GM18526 (cell line): ENCODE measurements at regions not wholly inside any gene's neighbourhood (a gene's known extent, or its start where the extent isn't known, plus 50 kb on each side); places are given as distances from the start of the nearest gene placed in this dataset.

ENCODE experiments used
- POLR2A ChIP-seq: IDR thresholded peaks from 3 replicates; pipeline ENCODE4 v1.6.1; 2011; ENCODE audit not compliant: insufficient read length; ENCODE audit errors: extremely low read depth

GRCh38 chr19:23986623-23987022 lies 71.9 kb downstream of the ZNF726 start:
- TF ChIP-seq POLR2A, result no peak

GRCh38 chr19:23991170-23991569 lies 76.5 kb downstream of the ZNF726 start:
- no peak for TF ChIP-seq POLR2A

GRCh38 chr19:23992348-23992747 lies 77.7 kb downstream of the ZNF726 start:
- TF ChIP-seq POLR2A, result no peak

- TF ChIP-seq POLR2A, result no peak
These were observed 78.8 kb downstream of the ZNF726 start for GRCh38 chr19:23993440-23993839.

GRCh38 chr19:23996549-23996948 lies 81.9 kb downstream of the ZNF726 start:
- no peak for TF ChIP-seq POLR2A

- TF ChIP-seq POLR2A, result no peak
These were observed 83.9 kb downstream of the ZNF726 start for GRCh38 chr19:23998568-23998967.

GRCh38 chr19:23999821-24000610 lies 85.3 kb downstream of the ZNF726 start:
- TF ChIP-seq POLR2A, result no peak

GRCh38 chr19:24000656-24001055 lies 86.0 kb downstream of the ZNF726 start:
- no peak for TF ChIP-seq POLR2A

GRCh38 chr19:24002256-24002945 lies 84.6 kb upstream of the ZNF254 start:
- TF ChIP-seq POLR2A, result no peak

- no peak for TF ChIP-seq POLR2A
These were observed 83.5 kb upstream of the ZNF254 start for GRCh38 chr19:24003537-24003936.

GRCh38 chr19:24004166-24004565 lies 82.8 kb upstream of the ZNF254 start:
- no peak for TF ChIP-seq POLR2A

- TF ChIP-seq POLR2A, result no peak
These were observed 56.9 kb upstream of the ZNF254 start for GRCh38 chr19:24029941-24030636.

- no peak for TF ChIP-seq POLR2A
These were observed 54.3 kb upstream of the ZNF254 start for GRCh38 chr19:24032651-24033050.

GRCh38 chr19:24033301-24033962 lies 53.6 kb upstream of the ZNF254 start:
- peak; percentile 61 for TF ChIP-seq POLR2A

GRCh38 chr19:24033963-24034342 lies 53.0 kb upstream of the ZNF254 start:
- TF ChIP-seq POLR2A, result no peak
